Omental fat pad (tissue), 3 donors: ENCODE measurements at regions not wholly inside any gene's neighbourhood (a gene's known extent, or its start where the extent isn't known, plus 50 kb on each side); places are given as distances from the start of the nearest gene placed in this dataset.
A peak's percentile ranks its signal among the peaks of the same experiment; 100 is the strongest.

Experiments used
- ATAC-seq: fragments of 150-250 bp; one replicate; pipeline ENCODE4 v1.9.1; 2016; ENCODE audit warnings: mild to moderate bottlenecking, moderate library complexity; ENCODE audit not compliant: low FRiP score
- DNase-seq: peaks from one replicate; pipeline ENCODE4 v3.0.0-alpha.2; 2019; ENCODE audit warnings: low spot score
- CTCF ChIP-seq, 3 donors: fragments of 450-650 bp; IDR thresholded peaks; one replicate each; pipeline ENCODE4 v1.5.1; 2016 to 2017; ENCODE audit warnings: antibody characterized with exemption in 3 of 3, mild to moderate bottlenecking in 3 of 3, moderate library complexity in 2 of 3

DNA sequence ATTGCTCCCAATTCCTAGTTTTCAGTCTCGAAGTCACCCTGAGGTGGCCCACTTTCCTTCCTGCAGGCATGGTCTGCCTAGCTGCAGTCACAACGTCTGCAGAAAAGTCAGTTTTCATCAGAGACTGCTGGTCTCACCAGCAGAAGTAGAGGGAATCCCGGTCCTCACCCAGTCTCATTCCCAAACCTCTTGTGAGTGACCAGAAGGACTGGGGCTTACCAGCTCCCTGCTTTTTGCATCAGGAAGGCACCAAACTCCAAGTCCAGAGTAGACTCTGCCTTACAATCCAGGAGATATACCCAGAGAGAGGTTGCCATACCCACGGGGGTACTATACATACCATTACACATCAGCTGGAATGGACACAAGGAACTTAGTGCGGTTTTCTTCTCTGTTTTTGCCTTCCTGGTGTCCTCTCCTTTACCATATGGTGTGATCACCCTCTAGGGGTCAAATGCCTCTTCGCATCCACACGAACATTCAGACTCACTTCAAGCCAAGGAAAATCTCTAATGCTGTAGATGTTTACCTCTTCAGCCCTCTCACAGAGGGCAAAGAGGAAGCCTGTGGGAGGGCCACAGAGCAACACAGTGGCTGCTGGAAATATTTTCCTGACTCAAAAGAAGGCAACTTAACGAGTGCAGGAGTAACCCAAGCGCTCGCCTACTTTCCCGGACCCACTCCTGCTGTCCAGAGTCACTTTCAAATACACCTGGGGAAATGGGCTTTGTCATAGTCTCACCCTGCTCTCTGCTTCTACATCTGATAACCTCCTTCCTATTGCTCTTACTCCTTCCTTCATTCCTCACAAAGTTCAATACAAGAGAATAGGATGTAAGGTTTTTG is 220.9 kb downstream of the C7orf25 start:
- TF ChIP-seq CTCF (IDR thresholded peaks at IDR 0.05) = peak in 1 of 3 donors; percentile 15
- DNase-seq (no peak), ATAC-seq (peak; percentile 79)

GRCh38 chr7:42689626-42690025 is 222.2 kb downstream of the C7orf25 start:
- no peak for TF ChIP-seq CTCF (IDR thresholded peaks at IDR 0.05)
- DNase-seq (no peak), ATAC-seq (no peak)

DNA sequence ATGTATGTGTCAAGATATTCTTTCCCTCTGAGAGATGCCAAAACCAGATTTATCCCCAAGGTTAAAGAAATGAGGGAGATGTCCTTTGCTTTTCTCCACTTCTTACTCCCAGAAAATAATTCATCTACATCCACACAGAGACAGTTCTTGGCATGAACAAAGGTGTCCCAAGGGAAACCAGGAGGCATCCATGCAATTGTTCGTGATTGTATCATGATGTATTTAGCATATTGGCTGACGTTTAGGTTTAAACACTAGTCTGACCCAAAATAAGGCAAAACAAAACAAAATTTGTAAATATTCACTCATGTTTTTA is 223.9 kb downstream of the C7orf25 start:
- DNase-seq = no peak
- ATAC-seq = no peak
- no peak for TF ChIP-seq CTCF (IDR thresholded peaks at IDR 0.05)

- ATAC-seq (no peak), DNase-seq (no peak)
- TF ChIP-seq CTCF (IDR thresholded peaks at IDR 0.05) = no peak
These were observed 224.4 kb downstream of the C7orf25 start for GRCh38 chr7:42687211-42688055.

DNA sequence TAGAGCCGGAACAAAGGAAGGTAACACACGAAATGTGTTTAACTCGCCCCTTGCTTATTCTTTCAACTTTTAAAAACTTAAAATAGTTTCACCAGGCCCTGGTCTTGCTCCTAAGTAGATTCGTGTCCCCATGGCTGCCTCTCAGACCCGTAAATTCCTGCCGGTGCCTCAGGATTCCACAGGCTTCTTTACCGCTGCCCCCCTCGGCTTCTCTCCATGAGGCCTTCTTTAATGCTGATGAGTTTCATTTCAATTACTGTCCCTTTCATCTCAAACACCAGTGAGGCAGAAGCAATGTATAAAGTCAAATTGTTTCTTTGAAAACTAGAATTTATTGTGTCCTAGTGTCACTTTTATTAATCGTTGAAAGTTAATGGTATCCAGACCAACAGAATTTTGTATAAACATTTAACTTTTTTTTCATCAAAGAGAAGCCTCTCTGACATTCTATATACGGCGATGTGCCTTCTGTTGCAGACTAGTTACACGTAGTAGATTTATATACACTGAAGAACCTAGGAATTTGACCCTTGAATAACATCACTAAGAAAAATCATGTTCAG is 225.2 kb downstream of the C7orf25 start:
- ATAC-seq = no peak
- TF ChIP-seq CTCF (IDR thresholded peaks at IDR 0.05) = no peak
- DNase-seq = no peak

GRCh38 chr7:42685911-42686310 is 226.0 kb downstream of the C7orf25 start:
- TF ChIP-seq CTCF (IDR thresholded peaks at IDR 0.05) = no peak
- ATAC-seq (no peak), DNase-seq (no peak)
